B cell (primary cell): ENCODE measurements at regions not wholly inside any gene's neighbourhood (a gene's known extent, or its start where the extent isn't known, plus 50 kb on each side); places are given as distances from the start of the nearest gene placed in this dataset.

Experiments used
- ATAC-seq: fragments of 200-7000 bp; cut with Tn5 transposase; one replicate; pipeline ENCODE4 v1.10.0; 2021; ENCODE audit warnings: low read depth, mild to moderate bottlenecking, moderate number of reproducible peaks, moderate library complexity
- CTCF ChIA-PET: fragments of 350-600 bp; sonication (Branson Sonifier 250); formaldehyde crosslinking; loops from one replicate; lab custom pipeline; 2021; ENCODE audit warnings: antibody characterized with exemption, inconsistent platforms; lab: Charles Lee
- POLR2A ChIA-PET: fragments of 350-600 bp; sonication (Branson Sonifier 250); formaldehyde crosslinking; loops from one replicate; lab custom pipeline; 2021; ENCODE audit warnings: antibody characterized with exemption; lab: Charles Lee
- DNase-seq: peaks from one replicate; pipeline ENCODE4 v3.0.0; 2013
- H2AFZ ChIP-seq: 2 replicates; pipeline ENCODE4 v1.6.1; 2012; ENCODE audit warnings: mild to moderate bottlenecking, low read depth, low read length; ENCODE audit not compliant: insufficient read depth, poor library complexity, severe bottlenecking
- H3K27ac ChIP-seq, 2 donors: 1 replicate in 1 of 2; 2 replicates in 1 of 2; pipeline ENCODE4 v1.5.1; 2012 to 2013; ENCODE audit warnings: low read length in 2 of 2, mild to moderate bottlenecking in 2 of 2, moderate library complexity in 1 of 2
- H3K27me3 ChIP-seq, 4 experiments: fragments of 200-600 bp in 1 of 4; sonication (generic) in 1 of 4; replicated peaks in 1 of 4; 1 replicate in 2 of 4; 2 replicates in 2 of 4; pipeline versions ENCODE4 v1.6.1 to v1.7.0; 2013 to 2016; ENCODE audit warnings: low read length in 3 of 4, mild to moderate bottlenecking in 2 of 4, mixed read lengths in 1 of 4, moderate library complexity in 1 of 4; ENCODE audit not compliant: insufficient read depth in 4 of 4, control insufficient read depth in 3 of 4; ENCODE audit errors: control extremely low read depth in 1 of 4
- H3K36me3 ChIP-seq, 2 experiments: replicated peaks in 1 of 2; 1 replicate in 1 of 2; 2 replicates in 1 of 2; pipeline versions ENCODE4 v1.6.1 to v1.7.1; 2013; ENCODE audit warnings: low read length in 1 of 2; ENCODE audit not compliant: insufficient read depth in 2 of 2, control insufficient read depth in 1 of 2; ENCODE audit errors: control extremely low read depth in 1 of 2, extremely low read depth in 1 of 2
- H3K4me1 ChIP-seq, 2 donors: fragments of 200-600 bp in 1 of 2; sonication (generic) in 1 of 2; 1 replicate in 1 of 2; 2 replicates in 1 of 2; pipeline versions ENCODE4 v1.5.1 to v1.6.1; 2013 to 2017; ENCODE audit warnings: low read length in 2 of 2; ENCODE audit not compliant: control insufficient read depth in 2 of 2, insufficient read depth in 2 of 2
- H3K4me2 ChIP-seq: replicated peaks from 2 replicates; pipeline ENCODE3; 2012; ENCODE audit warnings: mild to moderate bottlenecking, low read depth, low read length; ENCODE audit not compliant: poor library complexity, severe bottlenecking
- H3K4me3 ChIP-seq, 5 experiments: fragments of 200-600 bp in 1 of 5; sonication (generic) in 1 of 5; 1 replicate in 3 of 5; 2 replicates in 2 of 5; pipeline versions ENCODE4 v1.5.1 to v1.7.0; 2011 to 2016; ENCODE audit warnings: low read length in 4 of 5, mild to moderate bottlenecking in 4 of 5, low read depth in 2 of 5, control low read depth in 1 of 5, moderate library complexity in 1 of 5; ENCODE audit not compliant: insufficient read depth in 1 of 5; ENCODE audit errors: control extremely low read depth in 1 of 5, extremely low read depth in 1 of 5
- H3K79me2 ChIP-seq: fragments of 200-600 bp; sonication (generic); one replicate; pipeline ENCODE4 v1.6.0; 2016; ENCODE audit warnings: low read length; ENCODE audit not compliant: control insufficient read depth, insufficient read depth
- H3K9ac ChIP-seq: fragments of 200-600 bp; sonication (generic); 2 replicates; pipeline ENCODE4 v1.6.1; 2017; ENCODE audit warnings: mild to moderate bottlenecking, low read length, moderate library complexity
- H3K9me3 ChIP-seq, 3 donors: one replicate each; pipeline versions ENCODE4 v1.6.1 to v1.7.1; 2013; ENCODE audit warnings: low read length in 2 of 3; ENCODE audit not compliant: control insufficient read depth in 2 of 3, insufficient read depth in 1 of 3; ENCODE audit errors: control extremely low read depth in 1 of 3
- H4K20me1 ChIP-seq: 2 replicates; pipeline ENCODE4 v1.6.0; 2012; ENCODE audit warnings: mild to moderate bottlenecking, low read length; ENCODE audit not compliant: insufficient read depth, control insufficient read depth, poor library complexity, severe bottlenecking
- H3K27ac Mint-ChIP-seq: one replicate; pipeline ENCODE4 v1.8.0; 2021; ENCODE audit warnings: mixed read lengths
- H3K27me3 Mint-ChIP-seq: one replicate; pipeline ENCODE4 v1.8.0; 2021; ENCODE audit warnings: mixed read lengths
- H3K4me1 Mint-ChIP-seq: one replicate; pipeline ENCODE4 v1.8.0; 2021; ENCODE audit warnings: mixed read lengths
- H3K4me3 Mint-ChIP-seq: one replicate; pipeline ENCODE4 v1.8.0; 2021; ENCODE audit warnings: mixed read lengths
- H3K9me3 Mint-ChIP-seq: one replicate; pipeline ENCODE4 v1.8.0; 2022; ENCODE audit warnings: mixed read lengths; ENCODE audit not compliant: insufficient read depth
- EZH2 ChIP-seq: IDR thresholded peaks from 2 replicates; pipeline ENCODE4 v1.6.1; 2012; ENCODE audit warnings: borderline replicate concordance, low read depth, mild to moderate bottlenecking, moderate library complexity, low read length; ENCODE audit not compliant: insufficient read depth, poor library complexity, severe bottlenecking
- WGBS: methylation state at CpG from one replicate; pipeline ENCODE4 v1.1.5; 2013; ENCODE audit warnings: missing lambda C conversion rate; ENCODE audit not compliant: insufficient coverage; 5-methylcytosine and 5-hydroxymethylcytosine counted together
- intact Hi-C: fragments of 100-400 bp; cut with micrococcal nuclease; formaldehyde crosslinking; loops from one replicate; pipeline ENCODE4 v1.10.0; 2022
- TF ChIP-seq, protein P1 (sequence below): fragments of 200-600 bp; IDR thresholded peaks from one replicate; pipeline ENCODE4 v1.8.0; 2022; ENCODE audit warnings: antibody characterized with exemption, mild to moderate bottlenecking

DNA sequence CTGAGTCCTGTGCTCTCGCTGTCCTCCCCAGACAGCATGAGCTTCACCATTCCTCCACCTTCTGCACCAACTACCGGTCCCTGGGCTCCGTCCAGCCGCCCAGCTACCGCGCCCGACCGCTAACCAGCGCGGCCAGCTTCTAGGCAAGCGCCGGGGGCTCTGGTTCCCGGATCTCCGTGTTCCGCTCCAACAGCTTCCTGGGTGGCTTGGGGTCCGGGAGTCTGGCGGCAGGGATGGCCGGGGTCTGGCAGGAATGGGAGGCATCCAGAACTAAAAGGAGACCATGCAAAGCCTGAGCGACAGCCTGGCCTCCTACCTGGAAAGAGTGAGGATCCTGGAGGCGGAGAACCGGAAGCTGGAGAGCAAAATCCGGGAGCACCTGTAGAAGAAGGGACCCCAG lies 613.1 kb upstream of the PTGER4 start:
- no peaks in the 10 kb centered on the region for H3K4me1 ChIP-seq
- H3K9me3 Mint-ChIP-seq, result no peaks in the 10 kb centered on the region
- peaks cover 2% of the 10 kb centered on the region for H3K4me1 Mint-ChIP-seq
- H3K9me3 ChIP-seq, result peaks cover 0 to 8% (median 0%) of the 10 kb centered on the region in 3 donors
- ATAC-seq (no peak), DNase-seq (no peak)
- no peak overlapping the region for H3K27ac ChIP-seq
- CTCF ChIA-PET, result no interaction called here
- intact Hi-C loops, result no loop called here
- TF ChIP-seq EZH2, result no peak
- TF ChIP-seq, protein P1, sequence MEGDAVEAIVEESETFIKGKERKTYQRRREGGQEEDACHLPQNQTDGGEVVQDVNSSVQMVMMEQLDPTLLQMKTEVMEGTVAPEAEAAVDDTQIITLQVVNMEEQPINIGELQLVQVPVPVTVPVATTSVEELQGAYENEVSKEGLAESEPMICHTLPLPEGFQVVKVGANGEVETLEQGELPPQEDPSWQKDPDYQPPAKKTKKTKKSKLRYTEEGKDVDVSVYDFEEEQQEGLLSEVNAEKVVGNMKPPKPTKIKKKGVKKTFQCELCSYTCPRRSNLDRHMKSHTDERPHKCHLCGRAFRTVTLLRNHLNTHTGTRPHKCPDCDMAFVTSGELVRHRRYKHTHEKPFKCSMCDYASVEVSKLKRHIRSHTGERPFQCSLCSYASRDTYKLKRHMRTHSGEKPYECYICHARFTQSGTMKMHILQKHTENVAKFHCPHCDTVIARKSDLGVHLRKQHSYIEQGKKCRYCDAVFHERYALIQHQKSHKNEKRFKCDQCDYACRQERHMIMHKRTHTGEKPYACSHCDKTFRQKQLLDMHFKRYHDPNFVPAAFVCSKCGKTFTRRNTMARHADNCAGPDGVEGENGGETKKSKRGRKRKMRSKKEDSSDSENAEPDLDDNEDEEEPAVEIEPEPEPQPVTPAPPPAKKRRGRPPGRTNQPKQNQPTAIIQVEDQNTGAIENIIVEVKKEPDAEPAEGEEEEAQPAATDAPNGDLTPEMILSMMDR, result no peak
- H3K4me3 Mint-ChIP-seq, result no peak overlapping the region
- no peaks in the 10 kb centered on the region for H4K20me1 ChIP-seq
- no peak overlapping the region for H3K9ac ChIP-seq
- no peaks in the 10 kb centered on the region for H3K27me3 ChIP-seq
- no peak overlapping the region for H3K4me2 ChIP-seq
- POLR2A ChIA-PET, result no interaction called here
- no peaks in the 10 kb centered on the region for H3K79me2 ChIP-seq
- 90% methylated on average over 21 of the region's 22 CpGs for WGBS
- no peaks in the 10 kb centered on the region for H3K27me3 Mint-ChIP-seq
- H3K4me3 ChIP-seq, result no peak overlapping the region
- no peaks in the 10 kb centered on the region for H3K36me3 ChIP-seq
- H2AFZ ChIP-seq, result no peak overlapping the region
- H3K27ac Mint-ChIP-seq, result no peak overlapping the region

DNA sequence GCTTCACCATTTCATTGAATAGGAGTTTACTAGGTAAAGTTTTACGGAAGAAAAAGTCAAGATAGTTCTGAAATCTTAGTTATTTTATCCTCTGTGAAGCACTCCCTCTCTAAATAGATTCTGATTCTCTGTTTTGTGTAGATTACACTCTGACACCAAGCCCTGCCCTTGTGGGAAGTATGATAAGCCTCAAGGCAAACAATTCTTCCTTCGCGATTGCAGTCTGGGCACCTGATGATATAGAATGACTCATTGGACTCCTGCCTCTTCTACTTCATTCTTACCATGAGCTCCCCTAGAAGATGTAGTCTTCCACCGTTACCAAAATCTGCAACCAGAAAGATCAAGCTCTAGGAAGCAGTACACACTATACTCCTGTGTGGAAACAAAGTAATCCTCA lies 626.9 kb upstream of the PTGER4 start:
- Histone ChIP-seq H3K27ac (no peak overlapping the region), H4K20me1 (no peaks in the 10 kb centered on the region), H3K4me3 (no peak overlapping the region), H2AFZ (no peak overlapping the region), H3K4me2 (no peak overlapping the region), H3K36me3 (no peaks in the 10 kb centered on the region), H3K9ac (no peak overlapping the region), H3K79me2 (no peaks in the 10 kb centered on the region), H3K27me3 (peaks cover 0 to 6% (median 0%) of the 10 kb centered on the region in 4 experiments), H3K4me1 (peaks cover 0 to 4% of the 10 kb centered on the region in 2 donors), H3K9me3 (no peaks in the 10 kb centered on the region)
- no peak for DNase-seq
- 56% methylated on average over 2 of the region's 4 CpGs for WGBS
- Mint-ChIP-seq H3K9me3 (peaks cover 2% of the 10 kb centered on the region), H3K27ac (no peak overlapping the region), H3K4me1 (peaks cover 6% of the 10 kb centered on the region), H3K4me3 (no peak overlapping the region), H3K27me3 (no peaks in the 10 kb centered on the region)
- ChIA-PET CTCF (interaction anchor here (0.7 kb wide), 1 partner anchor 636 kb away, joined by 3 read pairs; no protein-coding TSS in a partner anchor), POLR2A (no interaction called here)
- no peak for ATAC-seq
- intact Hi-C loops, result no loop called here
- TF ChIP-seq, protein P1, result no peak
- TF ChIP-seq EZH2, result no peak
